Heart left ventricle (tissue), 16 donors: ENCODE measurements at regions not wholly inside any gene's neighbourhood (a gene's known extent, or its start where the extent isn't known, plus 50 kb on each side); places are given as distances from the start of the nearest gene placed in this dataset.

Source experiments
- ATAC-seq, 4 donors: fragments of 200-7000 bp; cut with Tn5 transposase; one replicate each; pipeline ENCODE4 v1.9.1; 2020 to 2022; ENCODE audit warnings: moderate library complexity in 4 of 4, mild to moderate bottlenecking in 3 of 4, moderate number of reproducible peaks in 1 of 4
- DNase-seq, 5 donors: peaks; one replicate each; pipeline ENCODE4 v3.0.0-alpha.2; 2020
- H3K27ac ChIP-seq, 12 donors: fragments of 200-600 bp; sonication (generic) in 4 of 12; one replicate each; pipeline versions ENCODE4 v1.5.0 to v1.8.0; 2016 to 2022; ENCODE audit warnings: mild to moderate bottlenecking in 2 of 12
- H3K27me3 ChIP-seq, 9 donors: fragments of 200-600 bp; sonication (generic) in 2 of 9; one replicate each; pipeline versions ENCODE4 v1.5.1 to v1.8.0; 2016 to 2022; ENCODE audit warnings: mild to moderate bottlenecking in 3 of 9
- H3K36me3 ChIP-seq, 9 donors: fragments of 200-600 bp; sonication (generic) in 2 of 9; one replicate each; pipeline versions ENCODE4 v1.5.0 to v1.8.0; 2018 to 2022; ENCODE audit warnings: mild to moderate bottlenecking in 2 of 9
- H3K4me1 ChIP-seq, 12 donors: fragments of 200-600 bp; sonication (generic) in 4 of 12; one replicate each; pipeline versions ENCODE4 v1.5.0 to v1.8.0; 2016 to 2022; ENCODE audit warnings: mild to moderate bottlenecking in 3 of 12
- H3K4me3 ChIP-seq, 12 donors: fragments of 200-600 bp; sonication (generic) in 4 of 12; one replicate each; pipeline versions ENCODE4 v1.5.0 to v1.8.0; 2017 to 2022; ENCODE audit warnings: mild to moderate bottlenecking in 9 of 12, moderate library complexity in 4 of 12
- H3K9me3 ChIP-seq, 12 donors: fragments of 200-600 bp; sonication (generic) in 4 of 12; one replicate each; pipeline versions ENCODE4 v1.5.0 to v1.8.0; 2016 to 2022; ENCODE audit warnings: mild to moderate bottlenecking in 1 of 12
- POLR2A ChIP-seq, 2 donors: fragments of 450-650 bp; IDR thresholded peaks; one replicate each; pipeline ENCODE4 v1.6.1; 2017; ENCODE audit warnings: antibody characterized with exemption in 2 of 2, mild to moderate bottlenecking in 2 of 2, moderate library complexity in 2 of 2
- WGBS, 4 donors: extraction: QIAGEN DNeasy Blood & Tissue Kit in 2 of 4; methylation state at CpG; one replicate each; pipeline versions ENCODE4 v1.1.5 to v1.1.7; 2013 to 2018; 5-methylcytosine and 5-hydroxymethylcytosine counted together
- intact Hi-C, 10 donors: fragments of 100-400 bp; cut with DNase I; formaldehyde crosslinking; loops; one replicate each; pipeline versions ENCODE4 v1.11.1 to v1.14.2; 2022
- TF ChIP-seq, protein P1 (sequence below), 12 donors: fragments of 200-600 bp; sonication (generic) in 4 of 12; IDR thresholded peaks; one replicate each; pipeline versions ENCODE4 v1.5.0 to v1.8.0; 2018 to 2022; ENCODE audit warnings: antibody characterized with exemption in 12 of 12, mild to moderate bottlenecking in 5 of 12
- donor health status: ischemic (EF 13 %, LVEDD 7.1; RV severe dilation, severe dysfunction).
- donor health status: healthy with polysubstance abuse.
- donor health status: DM: no; HTN: yes; CAD: no.
- donor health status: DM: no; HTN: no; CAD: no.
- donor health status: ischemic (EF 25% LVEDD 6.9; RV normal size, moderate dysfunction).
- donor health status: ischemic (EF 25% LVEDD 5.7; RV mildly dilated, moderate dysfunction).
- donor health status: healthy.
- donor health status: DM: yes; HTN: yes; CAD: no.
- donor health status: ischemic (EF 35%, LVEDD 5.7; RV mildly dilated, moderate dysfunction).
- donor health status: nonischemic (EF 11% LVEDD 7.7; RV severe dilation, severe dysfunction).
- donor health status: DM: yes; HTN: yes; CAD: no.
- donor health status: PGD.
- donor health status: ischemic (EF 29% LVEDD 5.4; RV normal size, mild dysfunction).
- donor health status: nonischemic (EF 23%, LVEDD 6.1; RV moderate dilation, normal function).

DNA sequence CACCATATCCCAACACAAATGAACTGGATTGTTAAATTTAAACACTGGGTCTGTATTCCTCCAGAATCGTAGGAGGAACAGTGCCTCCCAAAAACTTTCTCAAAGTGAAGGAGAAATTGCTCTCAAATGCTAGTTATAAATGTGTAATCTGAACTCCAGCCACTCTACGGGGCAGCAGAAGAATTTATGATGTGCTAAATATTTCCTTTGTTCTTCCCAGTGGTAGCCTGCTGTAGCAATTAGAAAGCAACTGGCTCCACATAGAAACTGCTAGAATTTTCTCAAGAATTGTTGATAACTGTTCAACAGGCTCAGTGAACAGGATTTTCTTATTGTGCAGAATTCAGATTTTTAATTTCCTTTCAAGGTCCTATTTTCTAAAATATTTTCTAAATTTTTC is 49.8 kb upstream of the EYA4 start:
- no peaks in the 10 kb centered on the region for H3K36me3 ChIP-seq
- peaks cover 0 to 6% (median 0%) of the 10 kb centered on the region in 12 donors for H3K4me1 ChIP-seq
- no peaks in the 10 kb centered on the region for H3K27me3 ChIP-seq
- no peak overlapping the region for H3K4me3 ChIP-seq
- H3K27ac ChIP-seq, result no peak overlapping the region
- WGBS, 4 donors, result 27 to 52% (median 35%) methylated on average over 2 of the region's 2 CpGs
- H3K9me3 ChIP-seq, result peaks cover 0 to 16% (median 0%) of the 10 kb centered on the region in 12 donors
- TF ChIP-seq POLR2A (IDR thresholded peaks at IDR 0.05), result no peak
- TF ChIP-seq, protein P1, sequence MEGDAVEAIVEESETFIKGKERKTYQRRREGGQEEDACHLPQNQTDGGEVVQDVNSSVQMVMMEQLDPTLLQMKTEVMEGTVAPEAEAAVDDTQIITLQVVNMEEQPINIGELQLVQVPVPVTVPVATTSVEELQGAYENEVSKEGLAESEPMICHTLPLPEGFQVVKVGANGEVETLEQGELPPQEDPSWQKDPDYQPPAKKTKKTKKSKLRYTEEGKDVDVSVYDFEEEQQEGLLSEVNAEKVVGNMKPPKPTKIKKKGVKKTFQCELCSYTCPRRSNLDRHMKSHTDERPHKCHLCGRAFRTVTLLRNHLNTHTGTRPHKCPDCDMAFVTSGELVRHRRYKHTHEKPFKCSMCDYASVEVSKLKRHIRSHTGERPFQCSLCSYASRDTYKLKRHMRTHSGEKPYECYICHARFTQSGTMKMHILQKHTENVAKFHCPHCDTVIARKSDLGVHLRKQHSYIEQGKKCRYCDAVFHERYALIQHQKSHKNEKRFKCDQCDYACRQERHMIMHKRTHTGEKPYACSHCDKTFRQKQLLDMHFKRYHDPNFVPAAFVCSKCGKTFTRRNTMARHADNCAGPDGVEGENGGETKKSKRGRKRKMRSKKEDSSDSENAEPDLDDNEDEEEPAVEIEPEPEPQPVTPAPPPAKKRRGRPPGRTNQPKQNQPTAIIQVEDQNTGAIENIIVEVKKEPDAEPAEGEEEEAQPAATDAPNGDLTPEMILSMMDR (IDR thresholded peaks at IDR 0.05), result no peak
- DNase-seq (no peak), ATAC-seq (no peak)
- intact Hi-C loops, result loop anchor here in 4 of 10 donors (5.0 kb wide), 4 partner anchors 316 to 361 kb away; no protein-coding TSS in a partner anchor
